ENCODE measurements at regions not wholly inside any gene's neighbourhood (a gene's known extent, or its start where the extent isn't known, plus 50 kb on each side); places are given as distances from the start of the nearest gene placed in this dataset.

GRCh38 chr9:13737885-13738284, 458.4 kb upstream of the MPDZ start:
- DNase-seq, result no peak

DNA sequence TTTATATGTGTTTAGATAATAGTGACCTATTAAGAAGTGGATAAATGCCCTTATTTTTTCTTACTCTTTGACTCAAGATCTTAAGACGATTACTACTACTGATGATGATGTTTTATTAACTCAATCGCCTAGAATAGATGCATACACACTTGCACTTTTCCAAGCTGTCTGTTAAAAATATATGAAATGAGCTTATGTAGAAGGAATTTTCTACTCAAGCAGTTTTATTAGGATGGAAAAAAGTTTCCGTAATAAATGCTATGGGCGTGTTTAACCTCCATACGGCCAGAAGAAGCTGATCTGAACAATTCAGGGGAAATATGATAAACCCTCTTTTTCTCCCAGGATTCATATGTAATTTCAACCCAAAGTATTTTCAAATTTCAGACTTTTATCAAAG, 455.7 kb upstream of the MPDZ start:
- DNase-seq, result no peak

DNA sequence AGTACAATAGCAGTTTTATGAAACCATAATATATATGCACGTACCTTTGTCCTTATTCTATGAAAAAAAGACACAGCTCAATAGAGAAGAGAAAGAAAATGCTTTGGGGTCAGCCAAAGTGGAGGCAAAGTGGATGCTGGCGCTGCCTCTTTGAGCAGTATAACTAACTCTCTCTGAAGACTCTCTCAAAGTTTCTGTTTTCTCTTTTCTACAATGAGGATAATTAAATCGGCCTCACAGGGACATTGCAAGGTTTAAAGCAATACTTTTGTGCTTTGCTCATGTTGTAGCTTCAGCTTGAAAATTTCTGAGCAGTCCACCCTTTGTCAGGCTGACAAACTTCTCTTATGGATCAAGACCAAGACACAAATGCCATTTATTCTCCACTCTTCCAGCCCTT, 455.1 kb upstream of the MPDZ start:
- no peak for DNase-seq

DNA sequence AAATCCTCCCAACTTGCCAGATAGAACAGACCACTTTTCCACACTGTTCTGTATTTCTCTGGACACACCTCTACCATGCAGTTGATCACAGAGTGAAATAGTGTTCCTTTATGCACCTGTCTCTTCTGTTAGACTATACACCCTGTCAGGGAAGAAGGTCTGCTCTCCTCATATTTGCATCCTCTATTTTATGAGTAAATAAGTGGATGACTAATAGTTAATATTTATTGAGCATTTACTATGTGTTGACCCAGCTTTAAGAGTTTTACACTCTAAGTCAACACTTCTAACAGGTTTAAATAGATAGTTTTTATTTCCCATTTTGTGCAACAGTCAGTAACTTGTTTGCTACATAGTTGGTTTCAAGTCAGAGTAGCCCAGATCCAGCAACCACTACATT, 452.8 kb upstream of the MPDZ start:
- no peak for DNase-seq

GRCh38 chr9:13731637-13732036, 452.1 kb upstream of the MPDZ start:
- no peak for DNase-seq

DNA sequence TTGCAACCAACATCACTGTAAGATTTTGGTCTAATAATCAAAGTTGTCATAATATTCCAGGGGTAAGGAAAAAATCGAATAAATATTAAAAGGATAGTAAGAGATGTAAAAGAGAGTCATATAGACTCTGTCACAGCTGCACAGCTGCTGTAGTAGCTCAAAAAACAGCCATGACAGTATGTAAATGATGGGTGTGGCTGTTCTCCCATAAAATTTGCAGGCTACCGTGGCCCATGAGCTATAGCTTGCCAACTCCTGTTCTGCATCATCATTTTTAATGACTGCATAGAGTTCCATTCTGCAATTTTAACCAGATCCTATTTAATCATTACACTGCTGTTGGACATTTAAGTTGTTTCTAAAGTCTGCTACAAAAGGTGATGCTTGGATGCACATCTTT, 450.5 kb upstream of the MPDZ start:
- DNase-seq, result no peak

GRCh38 chr9:13728917-13729811, 449.7 kb upstream of the MPDZ start:
- no peak for DNase-seq

- DNase-seq, result no peak
Observed at GRCh38 chr9:13728131-13728530, 448.6 kb upstream of the MPDZ start.

- DNase-seq, result no peak
Observed at GRCh38 chr9:13726746-13727145, 447.3 kb upstream of the MPDZ start.

DNA sequence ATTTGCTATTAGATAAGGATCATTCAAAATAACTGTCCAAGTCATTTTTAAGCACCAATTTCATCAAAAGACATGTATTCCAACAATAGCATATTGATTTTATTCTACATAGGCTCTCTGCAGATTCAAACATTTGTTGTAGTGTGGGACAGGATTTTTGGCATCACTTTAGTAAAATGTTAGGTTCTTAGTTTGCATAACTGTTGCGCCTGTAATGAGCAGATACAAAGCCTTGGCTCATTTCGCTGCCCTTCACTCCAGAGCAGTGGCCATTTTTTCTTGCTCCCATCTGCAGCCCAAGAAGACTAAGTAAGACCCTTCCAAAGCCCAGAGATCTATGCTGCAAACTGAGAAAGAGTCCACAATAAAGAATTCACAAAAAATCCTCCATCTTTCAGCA, 446.0 kb upstream of the MPDZ start:
- no peak for DNase-seq

DNA sequence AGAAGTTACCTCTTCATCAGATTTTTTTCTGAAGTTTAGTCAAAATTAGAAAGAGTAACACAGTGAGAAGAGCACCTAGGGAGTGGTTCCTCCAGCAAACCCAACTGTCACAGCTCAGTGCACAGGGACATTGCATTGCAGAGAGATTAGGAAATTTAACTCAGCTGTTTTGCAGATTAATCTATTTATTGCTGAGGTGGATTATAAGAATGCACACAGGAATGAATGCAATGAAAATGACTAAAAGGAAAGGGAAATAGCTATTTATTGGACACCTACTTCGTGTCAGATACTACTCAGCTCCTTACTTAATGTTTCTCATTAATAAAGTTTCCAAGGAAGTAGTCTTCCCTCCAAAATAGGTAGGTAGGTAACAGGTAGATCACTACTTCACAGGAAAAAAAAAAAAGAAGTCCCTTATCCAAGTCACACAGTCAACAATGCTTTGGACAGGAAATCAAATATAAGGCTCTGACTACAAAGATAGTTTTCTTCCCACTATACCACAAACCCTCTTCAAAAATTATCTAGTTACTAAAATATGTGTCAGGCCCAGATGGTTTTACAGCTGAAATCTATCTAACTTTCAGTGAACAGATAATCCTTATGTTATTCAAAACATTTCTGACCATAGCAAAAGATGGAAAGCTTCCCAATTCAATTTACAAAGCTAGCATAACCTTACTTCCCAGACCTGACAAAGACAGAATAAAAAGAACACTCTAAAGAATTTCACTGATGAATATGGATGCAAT, 442.2 kb upstream of the MPDZ start:
- DNase-seq, result no peak

DNA sequence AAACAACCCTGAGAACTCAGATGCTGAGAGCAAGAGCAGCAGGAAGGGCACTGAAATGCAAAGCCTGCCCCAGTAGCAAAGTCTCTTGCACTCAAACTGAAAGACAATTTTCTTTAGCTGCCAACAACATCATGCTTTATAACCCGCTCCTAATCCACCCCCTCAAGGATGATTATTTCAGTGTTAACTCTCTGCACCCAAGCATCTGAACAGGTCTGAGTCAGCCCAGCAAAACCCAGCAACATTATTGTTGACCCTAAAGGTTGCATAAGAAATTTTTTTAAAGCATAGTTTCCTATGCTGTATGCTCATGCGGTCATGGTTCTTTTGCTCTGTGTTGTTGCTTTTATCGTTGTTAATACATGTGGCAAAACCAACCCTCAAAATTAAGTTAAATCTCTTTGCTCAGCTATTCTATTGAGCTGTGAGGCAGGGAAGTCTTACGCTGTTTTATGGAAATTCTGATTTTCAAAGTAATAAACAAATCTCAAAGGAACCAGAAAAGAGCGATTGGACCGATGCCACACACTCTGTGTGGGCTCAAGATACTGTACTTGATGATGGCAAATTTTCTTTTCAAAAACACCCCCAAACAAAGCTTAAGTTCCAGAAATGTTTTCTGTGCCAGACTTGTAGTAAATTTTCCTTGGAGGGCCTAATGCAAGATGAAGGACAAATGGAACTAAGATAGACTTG, 440.6 kb upstream of the MPDZ start:
- no peak for DNase-seq

- DNase-seq, result no peak
Observed at GRCh38 chr9:13719446-13719845, 440.0 kb upstream of the MPDZ start.

DNA sequence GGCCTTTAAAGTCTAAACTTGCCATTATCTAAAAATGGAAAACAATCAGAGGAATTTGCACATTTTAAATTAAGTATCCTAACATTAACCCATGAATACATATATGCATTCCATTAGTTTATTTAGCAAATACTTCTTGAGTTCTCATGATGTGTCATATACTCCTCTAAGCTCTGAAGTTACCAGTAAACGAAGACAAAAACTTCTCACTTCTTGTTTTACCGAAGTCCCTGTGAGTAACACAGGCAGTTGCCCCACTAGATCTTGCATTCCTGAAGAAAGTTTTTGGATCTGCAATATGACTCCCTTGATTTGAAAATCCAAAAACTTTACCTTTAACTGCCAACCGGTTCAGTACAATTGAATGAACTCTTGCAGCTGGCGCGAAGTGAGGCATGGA, 439.0 kb upstream of the MPDZ start:
- no peak for DNase-seq

GRCh38 chr9:13718086-13718485, 438.6 kb upstream of the MPDZ start:
- no peak for DNase-seq

DNA sequence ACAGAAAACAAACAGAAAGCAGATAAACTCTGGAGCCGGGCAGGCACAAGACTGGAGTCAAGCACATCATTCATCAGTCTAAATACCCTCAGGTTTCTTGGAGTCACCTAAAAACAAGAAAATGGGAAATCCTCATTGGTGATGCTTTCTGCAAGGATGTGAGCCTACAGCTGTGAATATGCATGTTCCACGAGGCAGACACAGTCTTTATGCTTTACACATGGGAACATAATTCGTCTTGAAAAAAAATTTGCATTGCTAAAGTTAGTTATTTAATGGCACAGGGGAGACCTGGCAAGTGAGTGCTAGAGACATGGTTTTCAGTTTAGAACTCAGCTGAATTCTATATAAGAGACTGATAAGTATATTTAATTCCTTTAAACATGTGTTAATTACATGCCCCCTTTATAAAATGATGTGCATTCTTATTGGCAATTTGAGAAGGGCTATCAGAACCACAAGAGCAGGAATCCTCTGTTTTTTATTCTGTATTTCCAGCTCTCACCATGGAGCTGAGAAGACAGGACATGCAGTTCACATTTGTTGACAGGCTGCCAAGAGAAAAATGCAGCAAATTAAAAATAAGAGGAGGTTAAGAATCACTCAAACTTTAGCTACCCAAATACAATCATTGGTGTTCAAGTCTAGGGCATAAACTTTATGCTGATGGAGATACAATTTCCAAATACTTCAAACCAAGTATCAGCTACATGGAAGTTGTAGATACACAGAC, 438.0 kb upstream of the MPDZ start:
- DNase-seq, result no peak

DNA sequence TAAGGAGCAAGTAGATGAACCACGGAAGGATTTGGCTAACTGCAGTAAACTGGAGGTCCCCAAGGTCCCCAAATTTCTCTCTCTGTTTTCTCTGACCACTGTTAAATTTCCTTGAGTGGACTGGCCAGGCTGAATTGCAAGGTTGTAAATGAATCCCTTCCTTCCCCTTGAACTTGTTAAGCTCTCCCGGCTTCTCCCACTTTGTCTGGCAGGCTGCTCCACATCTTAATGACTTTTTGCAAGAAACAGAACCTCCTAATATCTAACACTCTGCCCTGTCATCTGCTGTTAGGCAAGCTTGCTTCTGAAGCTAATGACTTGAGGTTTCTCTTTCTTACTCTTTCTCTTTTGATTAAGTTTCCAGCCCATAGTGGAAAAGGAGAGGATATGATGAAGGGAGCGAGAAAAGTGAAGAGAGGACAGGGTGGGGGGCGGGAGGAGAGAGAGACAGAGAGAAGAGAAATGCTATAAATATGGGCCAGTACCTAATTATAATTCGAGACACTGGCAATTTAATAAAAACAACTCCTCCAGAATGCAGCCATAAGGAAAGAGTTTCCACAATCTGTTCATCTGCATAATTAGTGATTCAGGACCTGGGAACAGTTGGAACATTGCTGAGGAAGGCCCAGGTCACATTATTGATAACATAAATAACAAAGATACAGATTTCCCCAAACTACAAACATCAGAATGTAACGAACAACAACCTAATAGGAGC, 437.3 kb upstream of the MPDZ start:
- no peak for DNase-seq

- DNase-seq, result no peak
Observed at GRCh38 chr9:13716090-13716489, 436.6 kb upstream of the MPDZ start.

DNA sequence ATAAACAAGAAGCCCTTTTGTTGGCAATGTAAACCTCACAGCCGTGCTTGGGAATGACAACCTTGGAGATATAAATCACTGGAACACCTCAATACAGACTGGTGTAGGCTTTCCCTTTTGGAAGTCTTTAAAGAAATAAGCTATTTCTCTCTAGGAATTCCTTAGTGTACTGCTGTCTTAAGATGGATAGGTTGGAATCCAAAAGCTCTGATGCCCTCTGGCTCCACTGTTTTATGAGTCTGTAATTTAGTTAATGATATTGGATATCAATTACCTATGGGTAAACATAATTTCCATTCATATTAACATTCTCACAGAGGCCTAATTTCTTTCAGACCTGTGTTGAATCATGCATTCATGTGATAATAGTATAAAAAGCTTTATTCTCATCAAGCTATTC, 435.9 kb upstream of the MPDZ start:
- no peak for DNase-seq

- DNase-seq, result no peak
Observed at GRCh38 chr9:13707612-13708576, 428.4 kb upstream of the MPDZ start.

DNA sequence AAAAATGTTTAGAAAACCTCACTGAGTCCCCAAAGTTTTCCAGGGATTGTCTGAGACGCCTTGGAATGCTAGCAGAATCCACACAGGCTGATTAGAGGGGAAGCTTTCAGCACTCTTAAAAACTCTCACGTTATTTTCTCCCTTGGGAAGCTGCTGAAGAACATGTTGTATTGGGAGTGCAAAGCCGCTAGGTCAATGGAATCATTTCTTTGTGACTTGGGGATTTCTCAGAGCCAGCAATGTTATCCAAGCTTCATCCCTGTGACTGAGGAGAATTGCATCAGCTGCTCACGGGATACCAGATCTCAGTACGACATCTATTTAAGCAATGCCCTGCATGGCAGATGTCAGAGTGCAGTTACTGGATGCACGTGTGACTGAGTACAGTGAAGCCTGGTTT, 426.4 kb upstream of the MPDZ start:
- no peak for DNase-seq

Measured in stimulated activated CD4-positive, alpha-beta T cell treated with anti-CD3 and anti-CD28 coated beads, Interleukin-1b, Interleukin-23, amount 100 ng/mL, for 48 hours (primary cell).